Glomerular visceral epithelial cell (primary cell): ENCODE measurements at regions not wholly inside any gene's neighbourhood (a gene's known extent, or its start where the extent isn't known, plus 50 kb on each side); places are given as distances from the start of the nearest gene placed in this dataset.
"Not testable (repeated sequence)": the region's sequence is repeated elsewhere in the genome, so short reads cannot be mapped to it uniquely, and the experiment has no call there.

Experiments used
- DNase-seq: peaks from one replicate; pipeline ENCODE4 v3.0.0-alpha.2; 2016; ENCODE audit errors: extremely low spot score

- DNase-seq, result peak; percentile 46
Observed at GRCh38 chr6:155530219-155530834, 74.7 kb upstream of the NOX3 start.

- not testable (repeated sequence) for DNase-seq
Observed at GRCh38 chr6:155529814-155530213, 74.2 kb upstream of the NOX3 start.

- DNase-seq, result peak; percentile 56
Observed at GRCh38 chr6:155528982-155529453, 73.4 kb upstream of the NOX3 start.

DNA sequence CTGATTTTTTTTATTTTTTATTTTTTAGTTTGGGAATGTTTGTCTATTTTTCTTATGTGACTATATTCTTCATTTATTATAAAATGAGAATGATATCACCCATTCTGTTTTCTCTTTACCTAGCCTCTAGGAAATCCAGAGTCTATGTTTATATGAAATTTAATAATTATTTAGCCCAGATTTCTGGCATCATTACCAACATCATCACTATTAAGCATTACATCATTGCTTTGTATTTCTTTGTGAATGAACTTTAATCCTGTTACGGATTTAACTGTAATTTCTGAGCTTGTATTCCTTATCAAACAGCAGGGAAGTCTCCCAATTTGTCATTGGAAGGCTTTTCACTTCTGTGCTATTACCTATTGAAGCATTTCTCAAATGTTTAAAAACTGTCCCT lies 72.7 kb upstream of the NOX3 start:
- no peak for DNase-seq

- DNase-seq, result no peak
Observed at GRCh38 chr6:155527443-155527842, 71.8 kb upstream of the NOX3 start.

DNA sequence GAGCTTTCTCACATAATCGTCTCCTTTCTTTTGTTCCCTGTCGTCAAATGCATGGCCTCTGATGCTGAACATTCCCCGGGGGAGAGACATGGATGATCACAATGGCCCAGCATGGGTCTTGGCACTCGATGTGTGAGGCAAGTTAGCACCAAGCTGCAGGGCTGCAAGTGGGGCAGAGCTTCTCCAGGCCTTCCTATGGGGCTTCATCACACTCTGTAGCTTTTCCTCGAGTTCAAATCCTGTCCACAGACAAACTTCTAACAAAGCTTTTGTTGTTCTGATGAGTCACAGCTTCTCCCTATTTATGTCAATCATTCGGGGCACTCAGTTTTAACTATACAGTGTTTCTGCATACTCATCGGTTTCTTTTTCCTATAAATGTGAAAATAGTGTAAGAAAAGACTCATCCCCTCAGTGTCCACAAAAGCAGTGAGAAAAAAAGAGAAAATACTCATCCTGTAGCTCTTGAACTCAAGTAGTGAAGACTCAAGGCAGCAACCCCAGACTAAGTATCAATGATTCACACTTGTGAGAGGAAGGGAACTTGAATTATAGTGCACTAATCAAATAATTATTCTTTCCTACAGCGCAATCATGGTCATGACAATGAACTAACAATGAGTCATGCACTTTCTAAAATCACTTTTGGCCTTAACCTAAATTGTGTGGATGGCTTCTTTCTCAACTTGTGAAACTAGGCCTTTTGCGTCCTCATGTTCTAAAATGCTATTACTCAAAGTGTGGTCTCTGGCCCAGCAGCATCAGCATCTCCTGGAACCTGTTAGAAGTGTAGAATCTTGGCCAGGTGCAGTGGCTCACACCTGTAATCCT lies 68.4 kb upstream of the NOX3 start:
- no peak for DNase-seq

DNA sequence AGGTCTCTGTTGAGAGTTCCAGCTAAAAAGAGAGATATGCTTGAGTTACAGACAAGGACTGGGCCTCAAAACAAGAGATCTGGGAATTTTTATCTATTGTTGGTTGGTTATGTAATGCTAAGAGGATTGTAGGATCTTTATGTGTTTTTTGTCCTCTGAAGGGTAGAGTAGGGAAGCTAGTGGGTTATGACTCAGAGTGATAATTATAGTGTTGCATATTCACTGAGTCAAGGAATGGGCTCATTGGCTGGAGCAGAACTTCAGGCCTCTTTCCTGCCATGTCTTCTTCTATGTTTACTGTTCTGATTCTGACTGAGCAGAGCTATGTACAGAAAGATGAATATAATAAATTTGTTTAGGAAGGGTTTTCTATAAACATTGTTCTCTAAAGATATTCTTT lies 66.1 kb upstream of the NOX3 start:
- DNase-seq, result no peak

DNA sequence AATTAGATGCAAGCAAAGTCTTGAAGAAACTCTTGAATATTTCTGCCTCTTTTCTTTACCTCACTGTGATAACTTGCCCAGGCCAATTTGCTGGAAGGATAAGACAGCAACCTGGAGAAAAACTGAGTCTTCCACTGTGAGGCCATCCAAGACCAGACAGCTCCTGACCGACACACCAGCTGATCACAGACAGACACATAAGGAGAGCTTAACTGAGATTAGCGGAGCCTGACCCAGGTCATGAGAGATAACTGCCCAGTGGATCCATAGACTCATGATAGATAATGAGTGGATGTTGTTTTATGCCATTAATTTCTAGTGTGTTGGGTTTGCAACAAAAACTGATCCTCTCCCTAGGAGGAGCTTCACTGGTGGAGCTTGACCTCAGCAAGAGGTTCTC lies 64.4 kb upstream of the NOX3 start:
- no peak for DNase-seq

GRCh38 chr6:155519176-155519738 lies 63.6 kb upstream of the NOX3 start:
- no peak for DNase-seq

DNA sequence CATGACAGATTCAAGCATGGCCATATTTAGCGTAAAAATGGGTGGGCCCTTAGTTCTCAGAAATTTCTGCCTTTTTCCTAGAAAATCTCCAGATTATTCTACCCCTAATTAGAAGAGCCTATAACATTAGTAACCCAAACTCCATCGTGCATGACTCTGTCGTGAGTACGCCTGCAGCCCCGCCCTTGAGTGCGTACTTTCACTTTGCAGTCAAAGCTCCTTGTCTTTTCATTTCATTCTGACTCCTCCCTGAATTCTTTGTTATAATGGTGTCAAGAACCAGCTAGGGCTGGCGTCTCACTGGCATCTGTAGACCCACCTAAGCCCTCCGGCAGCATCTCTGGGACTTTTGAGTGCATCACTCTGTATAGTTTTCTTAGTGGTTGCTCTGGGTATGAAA lies 61.7 kb upstream of the NOX3 start:
- no peak for DNase-seq

- DNase-seq, result no peak
Observed at GRCh38 chr6:155510879-155511278, 55.2 kb upstream of the NOX3 start.

- DNase-seq, result no peak
Observed at GRCh38 chr6:155509743-155510475, 54.3 kb upstream of the NOX3 start.

GRCh38 chr6:155505608-155505989 lies 50.0 kb upstream of the NOX3 start:
- no peak for DNase-seq
